ENCODE measurements at regions not wholly inside any gene's neighbourhood (a gene's known extent, or its start where the extent isn't known, plus 50 kb on each side); places are given as distances from the start of the nearest gene placed in this dataset.

GRCh38 chr3:187966096-187966495 is 187.9 kb upstream of the LPP start:
- Histone ChIP-seq H3K27me3 (ENCODE audit: control insufficient read depth in 4 of 4, insufficient read depth in 4 of 4, low read length in 3 of 4) (no peaks in the 10 kb centered on the region), H3K4me1 (ENCODE audit: control insufficient read depth in 4 of 4, insufficient read depth in 4 of 4, low read length in 3 of 4) (peaks cover 2 to 33% (median 20%) of the 10 kb centered on the region in 4 donors), H3K9me3 (ENCODE audit: control insufficient read depth in 4 of 4, low read length in 3 of 4) (no peaks in the 10 kb centered on the region), H3K36me3 (ENCODE audit: control insufficient read depth in 4 of 4, insufficient read depth in 3 of 4, low read depth in 1 of 4, low read length in 3 of 4) (no peaks in the 10 kb centered on the region), H3K9ac (ENCODE audit: low read depth in 1 of 2, low read length in 2 of 2) (no peak overlapping the region), H3K27ac (ENCODE audit: low read depth in 1 of 2, low read length in 2 of 2) (no peak overlapping the region), H3K4me3 (ENCODE audit: low read depth in 1 of 3, low read length in 3 of 3) (no peak overlapping the region)
- 91% methylated on average over 4 of the region's 4 CpGs for WGBS
- TF ChIP-seq CTCF (IDR thresholded peaks at IDR 0.05; ENCODE audit: low read depth, low read length, missing input control) (no peak), FOXA2 (IDR thresholded peaks at IDR 0.05) (no peak)
- DNase-seq (ENCODE audit: low spot score), result no peak

GRCh38 chr3:187966636-187967406 is 187.1 kb upstream of the LPP start:
- H3K4me1 ChIP-seq (ENCODE audit: control insufficient read depth in 4 of 4, insufficient read depth in 4 of 4, low read length in 3 of 4), result peaks cover 2 to 33% (median 20%) of the 10 kb centered on the region in 4 donors

GRCh38 chr3:187967993-187968392 is 186.0 kb upstream of the LPP start:
- DNase-seq (ENCODE audit: low spot score), result no peak
- TF ChIP-seq EGR1 (IDR thresholded peaks at IDR 0.05; ENCODE audit: low read depth in 2 of 2), result no peak
- 80% methylated on average over 5 of the region's 5 CpGs for WGBS
- Histone ChIP-seq H3K36me3 (ENCODE audit: control insufficient read depth in 4 of 4, insufficient read depth in 3 of 4, low read depth in 1 of 4, low read length in 3 of 4) (no peaks in the 10 kb centered on the region), H3K4me1 (ENCODE audit: control insufficient read depth in 4 of 4, insufficient read depth in 4 of 4, low read length in 3 of 4) (peaks cover 2 to 33% (median 20%) of the 10 kb centered on the region in 4 donors), H3K27ac (ENCODE audit: low read depth in 1 of 2, low read length in 2 of 2) (peak overlapping the region in 1 of 2 donors; percentile 1), H3K9ac (ENCODE audit: low read depth in 1 of 2, low read length in 2 of 2) (no peak overlapping the region), H3K27me3 (ENCODE audit: control insufficient read depth in 4 of 4, insufficient read depth in 4 of 4, low read length in 3 of 4) (no peaks in the 10 kb centered on the region), H3K9me3 (ENCODE audit: control insufficient read depth in 4 of 4, low read length in 3 of 4) (no peaks in the 10 kb centered on the region), H3K4me3 (ENCODE audit: low read depth in 1 of 3, low read length in 3 of 3) (no peak overlapping the region)

More at GRCh38 chr3:187966636-187967406, 187.1 kb upstream of the LPP start:
- 71% methylated on average over 8 of the region's 8 CpGs for WGBS
- H3K9ac ChIP-seq (ENCODE audit: low read depth in 1 of 2, low read length in 2 of 2), result no peak overlapping the region
- no peaks in the 10 kb centered on the region for H3K27me3 ChIP-seq (ENCODE audit: control insufficient read depth in 4 of 4, insufficient read depth in 4 of 4, low read length in 3 of 4)
- no peak for DNase-seq (ENCODE audit: low spot score)
- no peaks in the 10 kb centered on the region for H3K36me3 ChIP-seq (ENCODE audit: control insufficient read depth in 4 of 4, insufficient read depth in 3 of 4, low read depth in 1 of 4, low read length in 3 of 4)
- no peak for TF ChIP-seq JUND (IDR thresholded peaks at IDR 0.05)
- TF ChIP-seq FOXA2 (IDR thresholded peaks at IDR 0.05), result no peak
- no peak for TF ChIP-seq HNF4A (conservative IDR thresholded peaks at IDR 0.05)
- no peak overlapping the region for H3K4me3 ChIP-seq (ENCODE audit: low read depth in 1 of 3, low read length in 3 of 3)
- H3K9me3 ChIP-seq (ENCODE audit: control insufficient read depth in 4 of 4, low read length in 3 of 4), result no peaks in the 10 kb centered on the region
- H3K27ac ChIP-seq (ENCODE audit: low read depth in 1 of 2, low read length in 2 of 2), result no peak overlapping the region

- peak overlapping the region; percentile 26 to 55 for H3K27ac ChIP-seq (ENCODE audit: low read depth in 1 of 2, low read length in 2 of 2)
- peak overlapping the region in 1 of 2 donors; percentile 46 for H3K9ac ChIP-seq (ENCODE audit: low read depth in 1 of 2, low read length in 2 of 2)
- H3K9me3 ChIP-seq (ENCODE audit: control insufficient read depth in 4 of 4, low read length in 3 of 4), result no peaks in the 10 kb centered on the region
- peaks cover 0 to 30% (median 19%) of the 10 kb centered on the region in 4 donors for H3K4me1 ChIP-seq (ENCODE audit: control insufficient read depth in 4 of 4, insufficient read depth in 4 of 4, low read length in 3 of 4)
- no peaks in the 10 kb centered on the region for H3K27me3 ChIP-seq (ENCODE audit: control insufficient read depth in 4 of 4, insufficient read depth in 4 of 4, low read length in 3 of 4)
- no peak overlapping the region for H3K4me3 ChIP-seq (ENCODE audit: low read depth in 1 of 3, low read length in 3 of 3)
- no peaks in the 10 kb centered on the region for H3K36me3 ChIP-seq (ENCODE audit: control insufficient read depth in 4 of 4, insufficient read depth in 3 of 4, low read depth in 1 of 4, low read length in 3 of 4)
- no peak for DNase-seq (ENCODE audit: low spot score)
- 55% methylated on average over 2 of the region's 2 CpGs for WGBS
- peak; percentile 56 for TF ChIP-seq FOXA2 (IDR thresholded peaks at IDR 0.05)
- TF ChIP-seq FOXA1 (IDR thresholded peaks at IDR 0.05), result peak; percentile 29
- TF ChIP-seq NR2F2 (IDR thresholded peaks at IDR 0.05), result peak; percentile 51
- peak; percentile 62 for TF ChIP-seq YY1 (IDR thresholded peaks at IDR 0.05)
- peak; percentile 99 for TF ChIP-seq ATF3 (IDR thresholded peaks at IDR 0.05)
- TF ChIP-seq EGR1 (IDR thresholded peaks at IDR 0.05; ENCODE audit: low read depth in 2 of 2), result peak in 1 of 2 donors; percentile 89
- TF ChIP-seq SP1 (IDR thresholded peaks at IDR 0.05), result peak; percentile 62
- no peak for TF ChIP-seq TAF1 (conservative IDR thresholded peaks at IDR 0.05)
- TF ChIP-seq REST (IDR thresholded peaks at IDR 0.05), result peak; percentile 64
- peak; percentile 91 for TF ChIP-seq MAX (IDR thresholded peaks at IDR 0.05)
Measured at GRCh38 chr3:187968883-187969580, 184.9 kb upstream of the LPP start.

Data from liver (tissue), 8 donors.